ENCODE measurements at regions not wholly inside any gene's neighbourhood (a gene's known extent, or its start where the extent isn't known, plus 50 kb on each side); places are given as distances from the start of the nearest gene placed in this dataset.

DNA sequence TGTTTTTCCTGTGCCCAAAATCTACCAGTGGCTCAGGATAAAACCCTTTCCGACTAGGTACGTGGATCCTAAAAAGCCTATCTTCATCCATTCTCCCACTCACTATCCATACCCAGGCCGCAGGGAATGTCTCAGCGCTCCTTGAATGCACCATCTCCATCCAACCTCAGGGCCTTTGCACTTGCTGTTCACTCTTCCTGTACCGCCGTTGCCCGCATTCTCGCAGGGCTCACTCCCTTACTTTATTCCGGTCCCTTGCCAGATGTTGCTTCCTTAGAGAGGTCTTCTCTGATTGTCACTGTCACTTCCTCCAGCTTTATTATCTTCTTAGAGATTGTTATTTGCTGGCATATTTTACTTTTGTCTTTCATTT, 93.3 kb upstream of the ZNF536 start:
- Mint-ChIP-seq H3K27ac (no peak overlapping the region), H3K27me3 (peaks cover 10% of the 10 kb centered on the region), H3K4me3 (no peak overlapping the region), H3K4me1 (ENCODE audit: low read depth) (no peaks in the 10 kb centered on the region), H3K9me3 (peaks cover 4% of the 10 kb centered on the region), H3K36me3 (ENCODE audit: low read depth) (no peaks in the 10 kb centered on the region)
- intact Hi-C loops (cut with DNase I, micrococcal nuclease): no loop called here
- H3K27me3 ChIP-seq (ENCODE audit: control insufficient read depth in 1 of 2, insufficient read depth in 2 of 2, low read length in 2 of 2): no peaks in the 10 kb centered on the region
- ATAC-seq (ENCODE audit: poor library complexity) (no peak), DNase-seq (no peak)
- no peak overlapping the region for H3K27ac ChIP-seq (ENCODE audit: low read depth in 1 of 2, low read length in 2 of 2)
- no peak overlapping the region for H3K4me3 ChIP-seq (ENCODE audit: low read length)
- H3K9me3 ChIP-seq (ENCODE audit: control insufficient read depth in 1 of 2, insufficient read depth in 1 of 2, low read length in 2 of 2): peaks cover 0 to 16% of the 10 kb centered on the region in 2 experiments
- ChIA-PET CTCF (no interaction called here), POLR2A (no interaction called here)
- TF ChIP-seq, protein P1, sequence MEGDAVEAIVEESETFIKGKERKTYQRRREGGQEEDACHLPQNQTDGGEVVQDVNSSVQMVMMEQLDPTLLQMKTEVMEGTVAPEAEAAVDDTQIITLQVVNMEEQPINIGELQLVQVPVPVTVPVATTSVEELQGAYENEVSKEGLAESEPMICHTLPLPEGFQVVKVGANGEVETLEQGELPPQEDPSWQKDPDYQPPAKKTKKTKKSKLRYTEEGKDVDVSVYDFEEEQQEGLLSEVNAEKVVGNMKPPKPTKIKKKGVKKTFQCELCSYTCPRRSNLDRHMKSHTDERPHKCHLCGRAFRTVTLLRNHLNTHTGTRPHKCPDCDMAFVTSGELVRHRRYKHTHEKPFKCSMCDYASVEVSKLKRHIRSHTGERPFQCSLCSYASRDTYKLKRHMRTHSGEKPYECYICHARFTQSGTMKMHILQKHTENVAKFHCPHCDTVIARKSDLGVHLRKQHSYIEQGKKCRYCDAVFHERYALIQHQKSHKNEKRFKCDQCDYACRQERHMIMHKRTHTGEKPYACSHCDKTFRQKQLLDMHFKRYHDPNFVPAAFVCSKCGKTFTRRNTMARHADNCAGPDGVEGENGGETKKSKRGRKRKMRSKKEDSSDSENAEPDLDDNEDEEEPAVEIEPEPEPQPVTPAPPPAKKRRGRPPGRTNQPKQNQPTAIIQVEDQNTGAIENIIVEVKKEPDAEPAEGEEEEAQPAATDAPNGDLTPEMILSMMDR (IDR thresholded peaks at IDR 0.05): no peak
- H3K4me1 ChIP-seq (ENCODE audit: insufficient read depth, low read length): no peaks in the 10 kb centered on the region
- H3K36me3 ChIP-seq (ENCODE audit: insufficient read depth, low read length): no peaks in the 10 kb centered on the region

DNA sequence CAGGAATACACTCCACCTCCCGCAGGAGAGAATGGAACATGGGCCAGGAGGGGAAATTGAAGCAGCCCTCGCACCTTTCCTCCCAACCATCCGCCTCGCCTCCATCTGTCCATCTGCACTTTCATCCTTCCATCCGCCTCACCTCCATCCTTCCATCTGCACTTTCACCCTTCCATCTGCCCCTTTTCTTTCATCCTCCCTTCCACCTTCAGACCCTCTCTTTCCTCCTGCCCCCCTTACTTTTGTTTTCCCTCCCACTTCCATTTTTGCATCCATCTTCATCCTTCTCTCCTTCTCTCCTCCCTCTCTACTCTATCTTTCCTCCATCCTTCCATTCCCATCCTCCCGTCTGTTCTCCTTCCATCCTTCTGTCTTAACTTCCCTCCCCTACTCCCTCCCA, 92.2 kb upstream of the ZNF536 start:
- CTCF ChIA-PET: no interaction called here
- Mint-ChIP-seq H3K4me1 (ENCODE audit: low read depth) (no peaks in the 10 kb centered on the region), H3K9me3 (no peaks in the 10 kb centered on the region), H3K36me3 (ENCODE audit: low read depth) (no peaks in the 10 kb centered on the region), H3K4me3 (no peak overlapping the region), H3K27ac (no peak overlapping the region), H3K27me3 (peaks cover 10% of the 10 kb centered on the region)
- H3K27ac ChIP-seq (ENCODE audit: low read depth in 1 of 2, low read length in 2 of 2): no peak overlapping the region
- H3K36me3 ChIP-seq (ENCODE audit: insufficient read depth, low read length): no peaks in the 10 kb centered on the region
- no peaks in the 10 kb centered on the region for H3K4me1 ChIP-seq (ENCODE audit: insufficient read depth, low read length)
- POLR2A ChIA-PET: no interaction called here
- TF ChIP-seq, protein P1 (IDR thresholded peaks at IDR 0.05): no peak
- H3K27me3 ChIP-seq (ENCODE audit: control insufficient read depth in 1 of 2, insufficient read depth in 2 of 2, low read length in 2 of 2): no peaks in the 10 kb centered on the region
- ATAC-seq (ENCODE audit: poor library complexity) (no peak), DNase-seq (no peak)
- no peak overlapping the region for H3K4me3 ChIP-seq (ENCODE audit: low read length)
- intact Hi-C loops (cut with DNase I, micrococcal nuclease): no loop called here
- H3K9me3 ChIP-seq (ENCODE audit: control insufficient read depth in 1 of 2, insufficient read depth in 1 of 2, low read length in 2 of 2): peaks cover 0 to 13% of the 10 kb centered on the region in 2 experiments

- TF ChIP-seq, protein P1 (IDR thresholded peaks at IDR 0.05): no peak
- ChIA-PET POLR2A (no interaction called here), CTCF (no interaction called here)
- Histone ChIP-seq H3K27ac (ENCODE audit: low read depth in 1 of 2, low read length in 2 of 2) (no peak overlapping the region), H3K4me1 (ENCODE audit: insufficient read depth, low read length) (no peaks in the 10 kb centered on the region), H3K9me3 (ENCODE audit: control insufficient read depth in 1 of 2, insufficient read depth in 1 of 2, low read length in 2 of 2) (peaks cover 0 to 6% of the 10 kb centered on the region in 2 experiments), H3K36me3 (ENCODE audit: insufficient read depth, low read length) (no peaks in the 10 kb centered on the region), H3K4me3 (ENCODE audit: low read length) (no peak overlapping the region), H3K27me3 (ENCODE audit: control insufficient read depth in 1 of 2, insufficient read depth in 2 of 2, low read length in 2 of 2) (peaks cover 0 to 4% of the 10 kb centered on the region in 2 experiments)
- ATAC-seq (ENCODE audit: poor library complexity) (no peak), DNase-seq (no peak)
- H3K27ac Mint-ChIP-seq: no peak overlapping the region
- H3K9me3 Mint-ChIP-seq: no peaks in the 10 kb centered on the region
- H3K4me3 Mint-ChIP-seq: no peak overlapping the region
- no peaks in the 10 kb centered on the region for H3K4me1 Mint-ChIP-seq (ENCODE audit: low read depth)
- intact Hi-C loops (cut with DNase I, micrococcal nuclease): no loop called here
- H3K27me3 Mint-ChIP-seq: peaks cover 10% of the 10 kb centered on the region
- no peaks in the 10 kb centered on the region for H3K36me3 Mint-ChIP-seq (ENCODE audit: low read depth)
These were observed 90.3 kb upstream of the ZNF536 start for GRCh38 chr19:30281906-30282305.

Data from CD4-positive, alpha-beta T cell (primary cell).